ENCODE measurements at regions not wholly inside any gene's neighbourhood (a gene's known extent, or its start where the extent isn't known, plus 50 kb on each side); places are given as distances from the start of the nearest gene placed in this dataset.

DNA sequence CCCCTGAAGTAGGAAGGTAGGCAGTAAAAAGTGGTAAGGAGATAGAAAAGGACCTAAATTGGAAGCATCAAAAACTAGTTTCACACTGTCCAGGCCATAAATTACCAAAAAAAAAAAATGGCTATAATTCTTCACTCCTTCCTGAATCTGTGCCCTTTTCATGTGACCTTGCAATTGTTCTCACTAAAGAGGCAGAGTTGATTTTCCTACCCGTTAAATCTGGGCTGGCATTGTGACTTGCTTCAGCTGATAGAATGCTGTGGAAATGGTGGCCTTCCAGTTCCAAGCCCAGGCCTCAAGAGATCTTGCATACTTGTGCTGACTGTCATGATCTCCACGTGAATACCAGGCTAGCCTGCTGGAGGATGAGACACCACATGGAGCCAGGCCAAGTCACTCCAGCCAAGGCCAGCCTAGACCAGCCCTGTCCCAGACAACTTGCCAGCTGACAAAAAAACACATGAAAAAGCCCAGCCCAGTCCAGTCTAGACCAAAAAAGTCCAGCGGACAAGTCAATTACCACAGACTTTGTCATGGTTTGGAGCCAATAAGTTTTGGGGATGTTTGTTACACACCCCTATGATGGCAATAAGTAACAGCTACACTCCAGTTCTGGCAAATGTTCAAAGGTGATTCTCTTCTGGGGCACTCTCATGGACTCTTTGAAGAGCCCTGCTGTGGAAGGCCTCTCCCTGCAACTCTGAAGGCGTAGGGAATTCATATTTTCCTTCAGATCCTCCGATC is 51.4 kb upstream of the NUP50 start:
- Histone ChIP-seq H3K4me2 (ENCODE audit: low read length) (no peak overlapping the region), H3K79me2 (ENCODE audit: low read length) (no peaks in the 10 kb centered on the region), H3K9me3 (ENCODE audit: insufficient read depth, low read length) (0 out of 2 replicates have a peak, but pooled peaks cover under 1% of the 10 kb centered on the region), H2AFZ (ENCODE audit: low read depth, low read length) (no peak overlapping the region), H3K36me3 (replicated peaks; ENCODE audit: low read depth, low read length) (no peaks in the 10 kb centered on the region), H3K4me3 (ENCODE audit: low read length) (no peak overlapping the region), H3K27ac (ENCODE audit: low read length) (no peak overlapping the region), H4K20me1 (ENCODE audit: insufficient read depth, low read length) (no peaks in the 10 kb centered on the region), H3K27me3 (ENCODE audit: low read depth, low read length) (peaks cover 20% of the 10 kb centered on the region), H3K9ac (ENCODE audit: low read length) (no peak overlapping the region), H3K4me1 (ENCODE audit: low read length) (no peaks in the 10 kb centered on the region)
- no peak for TF ChIP-seq EZH2phosphoT487 (IDR thresholded peaks at IDR 0.05; ENCODE audit: low read depth)
- TF ChIP-seq, protein P1, sequence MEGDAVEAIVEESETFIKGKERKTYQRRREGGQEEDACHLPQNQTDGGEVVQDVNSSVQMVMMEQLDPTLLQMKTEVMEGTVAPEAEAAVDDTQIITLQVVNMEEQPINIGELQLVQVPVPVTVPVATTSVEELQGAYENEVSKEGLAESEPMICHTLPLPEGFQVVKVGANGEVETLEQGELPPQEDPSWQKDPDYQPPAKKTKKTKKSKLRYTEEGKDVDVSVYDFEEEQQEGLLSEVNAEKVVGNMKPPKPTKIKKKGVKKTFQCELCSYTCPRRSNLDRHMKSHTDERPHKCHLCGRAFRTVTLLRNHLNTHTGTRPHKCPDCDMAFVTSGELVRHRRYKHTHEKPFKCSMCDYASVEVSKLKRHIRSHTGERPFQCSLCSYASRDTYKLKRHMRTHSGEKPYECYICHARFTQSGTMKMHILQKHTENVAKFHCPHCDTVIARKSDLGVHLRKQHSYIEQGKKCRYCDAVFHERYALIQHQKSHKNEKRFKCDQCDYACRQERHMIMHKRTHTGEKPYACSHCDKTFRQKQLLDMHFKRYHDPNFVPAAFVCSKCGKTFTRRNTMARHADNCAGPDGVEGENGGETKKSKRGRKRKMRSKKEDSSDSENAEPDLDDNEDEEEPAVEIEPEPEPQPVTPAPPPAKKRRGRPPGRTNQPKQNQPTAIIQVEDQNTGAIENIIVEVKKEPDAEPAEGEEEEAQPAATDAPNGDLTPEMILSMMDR (IDR thresholded peaks at IDR 0.05; ENCODE audit: low read depth, low read length) = no peak

Measured in OCI-LY3 (cell line).